Testis (tissue), 2 donors: ENCODE measurements at regions not wholly inside any gene's neighbourhood (a gene's known extent, or its start where the extent isn't known, plus 50 kb on each side); places are given as distances from the start of the nearest gene placed in this dataset.
"Not testable (repeated sequence)": the region's sequence is repeated elsewhere in the genome, so short reads cannot be mapped to it uniquely, and the experiment has no call there.

ENCODE experiments used
- DNase-seq: peaks from one replicate; pipeline ENCODE4 v3.0.0-alpha.2; 2019
- H3K27ac ChIP-seq, 2 donors: fragments of 200-600 bp; sonication (generic); one replicate each; pipeline ENCODE4 v1.5.1; 2019
- H3K27me3 ChIP-seq: fragments of 200-600 bp; sonication (generic); one replicate; pipeline ENCODE4 v1.5.1; 2019
- H3K36me3 ChIP-seq: fragments of 200-600 bp; sonication (generic); one replicate; pipeline ENCODE4 v1.5.1; 2017; ENCODE audit warnings: low read depth; ENCODE audit errors: missing control alignments
- H3K4me1 ChIP-seq: fragments of 200-600 bp; sonication (generic); one replicate; pipeline ENCODE4 v1.5.1; 2019
- H3K4me3 ChIP-seq, 2 donors: fragments of 200-600 bp; sonication (generic); one replicate each; pipeline ENCODE4 v1.5.1; 2017 to 2019
- H3K9me3 ChIP-seq: fragments of 200-600 bp; sonication (generic); one replicate; pipeline ENCODE4 v1.5.1; 2017
- POLR2A ChIP-seq: fragments of 450-650 bp; IDR thresholded peaks from one replicate; pipeline ENCODE4 v1.6.1; 2017; ENCODE audit warnings: antibody characterized with exemption, mild to moderate bottlenecking, moderate library complexity
- WGBS, 2 donors: methylation state at CpG; one replicate each; pipeline ENCODE4 v1.1.5; 2018; 5-methylcytosine and 5-hydroxymethylcytosine counted together
- intact Hi-C: fragments of 100-400 bp; cut with DNase I; formaldehyde crosslinking; loops from one replicate; pipeline ENCODE4 v1.15.1; 2023; ENCODE audit warnings: low total_unique reads
- TF ChIP-seq, protein P1 (sequence below), 3 experiments: fragments of 450-650 bp in 2 of 3; fragments of 200-600 bp in 1 of 3; sonication (generic) in 1 of 3; IDR thresholded peaks; one replicate each; pipeline ENCODE4 v1.5.1; 2016 to 2019; ENCODE audit warnings: antibody characterized with exemption in 3 of 3, mild to moderate bottlenecking in 2 of 3, moderate library complexity in 1 of 3

DNA sequence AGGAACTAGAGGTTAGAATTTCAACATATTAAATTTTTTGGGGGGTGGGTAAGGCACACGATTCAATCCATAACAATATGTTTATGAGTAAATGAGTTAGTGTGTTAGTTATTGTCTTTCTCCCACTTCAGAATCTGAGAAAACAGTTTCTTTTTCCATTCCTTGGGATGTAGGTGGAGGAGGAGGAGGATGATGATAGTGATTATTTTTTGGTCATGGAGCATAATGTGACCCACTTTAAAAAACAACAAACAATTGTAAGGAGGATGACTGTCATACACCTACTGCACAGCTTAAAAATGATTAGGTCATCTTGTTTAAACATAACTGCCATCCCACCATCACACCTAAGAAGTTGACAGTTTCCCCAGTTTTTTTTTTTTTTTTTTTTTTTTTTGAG lies 148.7 kb downstream of the CDRT15L2 start:
- no peaks in the 10 kb centered on the region for H3K27me3 ChIP-seq
- no peak overlapping the region for H3K27ac ChIP-seq
- TF ChIP-seq POLR2A = no peak
- TF ChIP-seq, protein P1, sequence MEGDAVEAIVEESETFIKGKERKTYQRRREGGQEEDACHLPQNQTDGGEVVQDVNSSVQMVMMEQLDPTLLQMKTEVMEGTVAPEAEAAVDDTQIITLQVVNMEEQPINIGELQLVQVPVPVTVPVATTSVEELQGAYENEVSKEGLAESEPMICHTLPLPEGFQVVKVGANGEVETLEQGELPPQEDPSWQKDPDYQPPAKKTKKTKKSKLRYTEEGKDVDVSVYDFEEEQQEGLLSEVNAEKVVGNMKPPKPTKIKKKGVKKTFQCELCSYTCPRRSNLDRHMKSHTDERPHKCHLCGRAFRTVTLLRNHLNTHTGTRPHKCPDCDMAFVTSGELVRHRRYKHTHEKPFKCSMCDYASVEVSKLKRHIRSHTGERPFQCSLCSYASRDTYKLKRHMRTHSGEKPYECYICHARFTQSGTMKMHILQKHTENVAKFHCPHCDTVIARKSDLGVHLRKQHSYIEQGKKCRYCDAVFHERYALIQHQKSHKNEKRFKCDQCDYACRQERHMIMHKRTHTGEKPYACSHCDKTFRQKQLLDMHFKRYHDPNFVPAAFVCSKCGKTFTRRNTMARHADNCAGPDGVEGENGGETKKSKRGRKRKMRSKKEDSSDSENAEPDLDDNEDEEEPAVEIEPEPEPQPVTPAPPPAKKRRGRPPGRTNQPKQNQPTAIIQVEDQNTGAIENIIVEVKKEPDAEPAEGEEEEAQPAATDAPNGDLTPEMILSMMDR (IDR thresholded peaks at IDR 0.05) = no peak
- no peaks in the 10 kb centered on the region for H3K4me1 ChIP-seq
- no peaks in the 10 kb centered on the region for H3K36me3 ChIP-seq
- no peaks in the 10 kb centered on the region for H3K9me3 ChIP-seq
- no peak overlapping the region for H3K4me3 ChIP-seq
- intact Hi-C loops = no loop called here
- DNase-seq = no peak
- 85 to 90% methylated on average over 1 of the region's 1 CpG for WGBS, 2 donors

DNA sequence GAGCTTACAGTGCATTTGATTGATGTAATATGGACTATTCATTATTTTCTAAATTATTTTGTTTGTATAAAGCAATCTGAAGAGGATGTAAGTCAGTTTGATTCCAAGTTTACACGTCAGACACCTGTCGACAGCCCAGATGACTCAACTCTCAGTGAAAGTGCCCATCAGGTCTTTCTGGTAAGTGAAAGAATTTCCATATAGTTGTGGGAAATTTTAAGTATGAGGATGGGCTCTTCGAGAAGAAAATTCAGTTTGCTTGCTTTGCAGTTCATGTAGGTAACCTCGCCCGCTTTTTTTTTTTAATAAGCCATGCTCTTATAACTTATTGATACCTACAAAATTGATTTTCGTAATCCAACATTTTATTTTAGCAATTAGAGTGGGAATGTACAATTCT lies 151.6 kb downstream of the CDRT15L2 start:
- H3K4me1 ChIP-seq, H3K27ac ChIP-seq, H3K36me3 ChIP-seq, H3K4me3 ChIP-seq, H3K9me3 ChIP-seq, intact Hi-C loops, H3K27me3 ChIP-seq, DNase-seq: not testable (repeated sequence)
- WGBS, 2 donors = 87 to 95% methylated on average over 6 of the region's 6 CpGs

- Histone ChIP-seq H3K27ac (no peak overlapping the region), H3K9me3 (no peaks in the 10 kb centered on the region), H3K4me1 (no peaks in the 10 kb centered on the region), H3K4me3 (no peak overlapping the region), H3K36me3 (no peaks in the 10 kb centered on the region), H3K27me3 (no peaks in the 10 kb centered on the region)
- DNase-seq = no peak
- WGBS, 2 donors = 93 to 97% methylated on average over 13 of the region's 13 CpGs
- intact Hi-C loops = no loop called here
- TF ChIP-seq, protein P1 (IDR thresholded peaks at IDR 0.05) = no peak
- no peak for TF ChIP-seq POLR2A
These were observed 154.4 kb downstream of the CDRT15L2 start for GRCh38 chr17:20733923-20734322.

GRCh38 chr17:20735796-20736195 lies 156.3 kb downstream of the CDRT15L2 start:
- DNase-seq = no peak
- no peaks in the 10 kb centered on the region for H3K36me3 ChIP-seq
- no peaks in the 10 kb centered on the region for H3K4me1 ChIP-seq
- WGBS, 2 donors = 89 to 95% methylated on average over 3 of the region's 3 CpGs
- no peaks in the 10 kb centered on the region for H3K9me3 ChIP-seq
- intact Hi-C loops = no loop called here
- H3K27ac ChIP-seq = no peak overlapping the region
- H3K4me3 ChIP-seq = no peak overlapping the region
- no peaks in the 10 kb centered on the region for H3K27me3 ChIP-seq
- TF ChIP-seq, protein P1 (IDR thresholded peaks at IDR 0.05) = no peak
- TF ChIP-seq POLR2A = no peak

DNA sequence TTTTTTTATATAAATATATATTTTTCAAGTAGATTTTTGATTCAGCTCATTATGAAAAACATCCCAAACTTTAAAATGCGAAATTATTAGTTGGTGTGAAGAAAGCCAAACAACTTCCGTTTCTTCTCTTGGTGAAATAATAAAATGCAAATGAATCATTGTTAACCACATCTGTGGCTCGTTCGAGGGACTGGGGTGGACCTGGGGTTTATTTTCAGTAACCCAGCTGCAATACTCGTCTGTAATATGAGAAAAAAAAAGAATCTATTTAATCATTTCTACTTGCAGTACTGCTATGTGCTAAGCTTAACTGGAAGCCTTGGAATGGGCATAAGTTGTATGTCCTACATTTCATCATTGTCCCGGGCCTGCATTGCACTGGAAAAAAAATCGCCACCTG lies 158.1 kb downstream of the CDRT15L2 start:
- H3K4me3 ChIP-seq, H3K27ac ChIP-seq, H3K27me3 ChIP-seq, DNase-seq, H3K4me1 ChIP-seq, intact Hi-C loops, H3K9me3 ChIP-seq, H3K36me3 ChIP-seq: not testable (repeated sequence)
- 79% methylated on average over 7 of the region's 7 CpGs for WGBS, 2 donors

DNA sequence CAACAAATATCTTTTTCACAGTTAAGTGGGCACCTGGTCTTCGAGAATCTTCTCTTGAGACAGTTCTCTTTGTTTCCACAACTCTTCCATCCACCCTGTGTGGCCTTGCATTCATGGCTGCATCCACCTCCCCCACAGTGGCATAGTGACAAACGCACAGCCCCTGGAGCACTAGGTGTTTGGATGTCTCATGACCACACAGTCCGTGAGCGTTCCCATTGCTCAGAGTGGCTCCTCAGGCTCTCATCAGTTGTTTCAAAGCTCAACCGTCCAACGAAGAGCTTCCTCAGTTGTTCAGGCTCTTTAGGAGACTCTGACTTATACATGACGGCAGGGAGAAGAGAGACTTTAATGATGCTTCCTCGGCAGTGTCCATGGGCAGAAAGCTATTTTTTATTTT lies 191.6 kb downstream of the CDRT15L2 start:
- no peaks in the 10 kb centered on the region for H3K27me3 ChIP-seq
- no peaks in the 10 kb centered on the region for H3K9me3 ChIP-seq
- 86 to 89% methylated on average over 8 of the region's 8 CpGs for WGBS, 2 donors
- intact Hi-C loops = no loop called here
- no peak for DNase-seq
- no peak overlapping the region for H3K4me3 ChIP-seq
- no peak overlapping the region for H3K27ac ChIP-seq
- no peaks in the 10 kb centered on the region for H3K4me1 ChIP-seq
- H3K36me3 ChIP-seq = no peaks in the 10 kb centered on the region
- no peak for TF ChIP-seq POLR2A
- TF ChIP-seq, protein P1 (IDR thresholded peaks at IDR 0.05) = no peak
